Fibroblast of the conjunctiva (primary cell): ENCODE measurements at regions not wholly inside any gene's neighbourhood (a gene's known extent, or its start where the extent isn't known, plus 50 kb on each side); places are given as distances from the start of the nearest gene placed in this dataset.
"Not testable (repeated sequence)": the region's sequence is repeated elsewhere in the genome, so short reads cannot be mapped to it uniquely, and the experiment has no call there.

Source experiments
- DNase-seq: peaks from one replicate; pipeline ENCODE4 v3.0.0-alpha.2; 2010; ENCODE audit warnings: low read depth

- DNase-seq: no peak
Observed at GRCh38 chr5:77869116-77869798, 93.1 kb upstream of the TBCA start.

GRCh38 chr5:77867914-77868313, 91.8 kb upstream of the TBCA start:
- no peak for DNase-seq

DNA sequence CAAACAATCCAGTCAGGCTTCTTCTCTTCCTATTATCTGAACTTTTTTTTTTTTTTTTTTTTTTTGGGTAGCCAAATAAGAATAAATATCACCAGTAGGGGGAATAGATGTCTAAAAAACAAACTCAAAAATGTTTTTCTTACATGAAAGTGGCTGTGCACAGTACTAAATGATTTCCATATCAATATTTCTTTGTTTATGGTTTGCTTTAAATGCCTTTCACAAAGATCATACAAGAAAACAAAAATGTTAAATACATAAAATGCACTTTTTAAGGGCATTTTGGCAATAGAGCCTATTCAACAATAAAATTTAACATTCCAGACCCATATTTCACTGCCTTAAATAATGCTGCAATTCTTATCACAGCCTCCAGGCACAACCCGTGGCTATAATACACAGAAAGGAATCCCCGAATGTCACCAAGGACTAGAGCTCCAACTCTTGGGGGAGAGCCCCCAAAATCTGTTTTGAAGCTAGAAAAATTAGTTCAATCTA, 91.1 kb upstream of the TBCA start:
- no peak for DNase-seq

DNA sequence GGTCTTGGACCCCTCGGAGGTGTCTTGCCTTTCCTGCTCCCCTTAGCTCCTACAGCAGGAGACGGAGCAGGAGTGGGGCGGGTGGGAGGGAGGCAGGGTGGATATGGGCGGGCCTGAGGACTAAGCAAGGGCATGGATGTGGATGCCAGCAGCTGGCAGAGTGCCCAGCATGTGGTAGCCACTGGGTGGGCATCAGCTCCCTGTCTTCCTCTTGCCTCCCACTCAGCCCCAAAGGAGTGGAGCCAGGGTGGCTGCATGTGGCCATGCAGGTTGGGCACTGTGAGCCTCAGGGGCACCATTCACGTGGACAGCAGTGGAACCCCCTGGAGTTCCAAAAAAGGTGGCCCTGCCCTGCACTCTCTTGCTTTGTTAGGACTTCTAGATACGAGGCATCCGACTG, 90.1 kb upstream of the TBCA start:
- DNase-seq: no peak

DNA sequence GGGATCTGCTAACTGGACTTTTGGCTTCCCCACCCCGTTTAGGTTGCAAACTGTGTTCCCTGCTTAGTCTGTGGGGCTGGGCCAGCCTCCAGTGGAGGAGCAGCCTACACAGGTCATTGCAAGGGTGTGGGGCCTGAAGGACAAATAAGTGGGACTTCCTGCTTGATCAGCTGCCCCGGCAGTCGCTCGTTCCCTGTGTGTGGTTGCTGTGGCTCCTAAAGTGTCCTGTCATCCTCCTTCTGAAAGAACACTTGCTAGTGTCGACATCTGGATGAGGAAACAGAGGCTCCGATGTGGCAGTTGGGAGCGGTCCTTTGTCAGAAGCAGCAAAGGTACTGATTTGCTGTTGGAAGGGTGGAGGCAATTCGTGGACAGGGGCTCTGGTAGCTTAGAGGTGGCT, 88.9 kb upstream of the TBCA start:
- DNase-seq: no peak

GRCh38 chr5:77863181-77863580, 87.0 kb upstream of the TBCA start:
- no peak for DNase-seq

DNA sequence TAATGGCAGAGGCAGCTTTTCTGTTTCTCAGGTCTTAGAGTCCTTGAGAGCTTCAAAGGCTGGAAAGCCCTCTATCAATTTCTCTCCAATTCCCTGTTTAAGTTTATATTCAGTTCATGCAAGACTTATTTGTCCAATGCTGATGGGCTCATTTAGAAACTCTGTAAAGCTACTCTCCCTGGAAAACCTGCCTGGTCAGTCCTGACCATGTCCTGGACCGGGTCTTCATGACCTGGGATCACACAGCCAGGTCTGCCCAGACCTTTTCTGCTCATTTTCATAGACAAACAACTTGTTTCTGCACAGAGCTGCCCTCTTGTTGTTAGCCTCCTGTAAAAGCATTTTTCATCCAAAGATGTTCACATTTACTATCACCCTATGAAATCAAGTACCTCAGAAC, 85.4 kb upstream of the TBCA start:
- no peak for DNase-seq

DNA sequence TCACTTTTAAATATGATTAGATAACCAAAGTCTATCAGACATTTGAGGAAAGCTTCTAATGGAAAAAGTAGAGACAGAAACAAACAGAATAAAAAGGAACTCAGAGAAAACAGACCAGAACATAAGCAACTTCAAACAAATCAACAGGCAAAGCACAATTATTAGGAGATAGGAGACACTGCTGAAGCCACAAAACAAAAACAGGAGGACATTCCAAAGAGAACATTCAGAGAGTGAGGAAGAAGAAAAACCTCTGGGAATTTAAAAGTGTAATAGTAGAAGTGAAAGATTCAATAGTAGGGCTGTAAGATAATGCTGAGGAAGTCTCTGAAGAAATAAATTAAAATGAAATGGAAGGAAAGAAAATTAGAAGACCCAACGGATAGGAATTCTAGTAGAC, 83.2 kb upstream of the TBCA start:
- no peak for DNase-seq

GRCh38 chr5:77858678-77859077, 82.5 kb upstream of the TBCA start:
- not testable (repeated sequence) for DNase-seq

DNA sequence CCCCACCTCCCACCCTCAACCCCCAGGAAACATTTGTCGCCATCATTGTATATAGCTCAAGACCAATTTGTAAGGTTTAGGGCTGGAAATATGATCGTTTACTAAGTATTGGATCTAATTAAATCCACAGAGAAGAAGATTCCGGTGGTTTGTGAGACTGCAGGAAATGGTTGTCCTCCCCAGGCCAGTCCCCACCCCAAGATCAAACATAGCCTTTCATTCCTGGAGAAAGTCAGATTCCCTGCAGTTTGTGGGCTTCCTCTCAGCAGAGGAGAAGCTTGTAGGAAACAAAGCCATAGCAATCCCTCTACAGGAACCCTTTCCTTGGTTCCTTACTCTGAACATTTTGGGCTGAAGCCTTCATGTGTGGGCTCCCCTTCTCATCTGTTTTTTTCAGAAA, 79.2 kb upstream of the TBCA start:
- DNase-seq: no peak

DNA sequence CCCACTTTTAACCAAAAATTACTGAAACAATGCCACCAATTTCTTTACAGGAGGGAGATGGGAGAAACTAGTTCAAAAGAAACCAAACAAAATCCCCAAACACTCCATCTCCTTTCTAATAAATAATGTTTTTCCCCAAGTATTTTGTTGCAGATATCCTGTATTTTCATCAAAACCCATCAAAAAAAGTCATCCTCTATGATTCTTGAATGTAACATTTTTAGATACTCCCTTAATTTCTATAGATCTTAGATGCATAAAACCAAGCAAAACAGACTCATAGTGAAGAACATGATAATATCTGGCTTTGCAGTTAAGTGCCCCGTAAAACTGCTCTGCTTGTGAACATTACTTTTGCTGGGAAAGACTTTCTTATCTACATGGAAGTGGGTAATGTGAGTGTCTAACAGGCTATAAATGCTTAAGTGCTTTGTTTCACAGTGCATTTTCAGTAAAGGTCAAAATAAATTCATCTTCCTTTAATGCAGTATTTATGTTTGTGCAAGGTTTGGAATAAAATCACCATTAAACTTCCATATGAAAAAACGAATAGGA, 77.3 kb upstream of the TBCA start:
- DNase-seq: no peak

- no peak for DNase-seq
Observed at GRCh38 chr5:77852514-77853352, 76.6 kb upstream of the TBCA start.

DNA sequence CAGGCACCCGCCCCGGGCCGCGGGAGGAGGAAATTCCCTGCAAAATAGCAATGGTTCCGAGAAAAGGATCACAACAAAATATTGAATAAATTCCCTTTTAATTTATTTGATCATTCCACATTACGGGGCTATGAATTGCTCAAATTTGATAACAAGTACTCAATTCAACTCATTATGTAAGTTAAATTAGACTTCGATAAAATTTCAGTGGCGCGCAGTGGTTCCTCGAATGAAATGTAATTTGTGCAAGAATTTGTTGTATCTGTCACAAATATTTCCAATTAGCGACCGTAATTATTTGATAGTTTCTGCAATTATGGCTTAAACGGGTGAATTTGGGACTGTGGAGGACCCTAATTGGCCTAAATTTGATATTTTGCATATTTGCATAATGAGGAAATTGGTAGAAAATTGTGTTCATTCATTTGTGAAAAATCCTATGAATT, 76.0 kb upstream of the TBCA start:
- no peak for DNase-seq

GRCh38 chr5:77851176-77852067, 75.3 kb upstream of the TBCA start:
- no peak for DNase-seq

GRCh38 chr5:77850536-77851175, 74.5 kb upstream of the TBCA start:
- DNase-seq: no peak

GRCh38 chr5:77849308-77849900, 73.3 kb upstream of the TBCA start:
- DNase-seq: no peak

DNA sequence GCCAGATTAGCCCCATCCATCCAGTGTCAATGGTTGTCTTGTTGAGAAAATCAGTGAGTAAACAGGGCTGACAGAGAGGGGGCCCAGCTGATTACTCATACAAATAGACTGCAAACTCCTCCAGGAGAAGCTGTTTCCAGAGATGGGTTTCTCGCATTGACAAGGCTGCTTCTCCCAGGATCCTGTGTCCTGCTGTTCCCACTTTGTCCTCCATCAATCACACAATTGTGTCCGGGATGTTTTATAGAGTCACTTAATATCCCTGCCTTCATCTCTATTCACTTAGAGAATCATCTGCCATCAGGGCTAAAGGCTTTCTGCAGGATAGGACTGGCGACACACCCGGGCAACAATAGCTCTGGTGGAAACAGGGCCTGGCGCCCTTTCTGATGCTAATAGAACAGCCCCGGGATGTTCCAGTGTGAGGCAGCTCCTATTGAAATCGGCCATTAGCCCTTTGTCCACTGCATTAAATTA, 71.7 kb upstream of the TBCA start:
- no peak for DNase-seq

- no peak for DNase-seq
Observed at GRCh38 chr5:77847129-77847460, 71.0 kb upstream of the TBCA start.

DNA sequence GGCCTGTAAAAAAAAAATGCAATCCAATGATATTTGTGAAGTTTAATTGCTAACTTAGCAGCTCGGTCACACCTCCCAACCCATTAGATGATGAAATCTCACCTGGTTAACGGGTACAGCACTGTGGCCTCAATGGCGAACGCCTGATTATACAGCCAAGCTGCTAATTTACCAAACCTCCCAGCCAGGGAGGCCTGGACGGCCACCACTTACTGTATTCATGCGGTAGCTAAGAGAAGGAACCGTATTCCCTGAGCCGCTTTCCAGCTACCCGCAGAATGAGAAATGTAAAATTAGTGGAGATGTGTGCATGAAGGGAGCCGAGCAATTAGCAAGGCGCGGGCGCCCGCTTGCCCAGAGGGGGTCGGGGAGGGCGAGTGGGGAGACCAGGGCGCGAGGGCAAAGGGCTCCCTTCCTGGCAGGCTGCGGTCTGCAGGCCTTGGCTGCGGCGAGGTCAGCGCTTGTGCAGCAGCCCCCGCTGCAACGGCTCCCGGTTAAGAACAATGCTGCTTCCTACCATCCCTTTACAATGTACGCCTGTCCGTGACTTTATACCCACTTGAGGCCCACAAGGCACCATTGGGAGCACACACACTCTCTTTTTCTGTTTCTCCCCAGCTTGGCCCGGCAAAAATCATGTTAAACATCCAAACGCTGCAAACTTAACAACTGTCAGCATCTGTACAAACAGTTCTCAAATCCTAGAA, 70.4 kb upstream of the TBCA start:
- DNase-seq: no peak

GRCh38 chr5:77845324-77845646, 69.1 kb upstream of the TBCA start:
- no peak for DNase-seq
